GM19438 (cell line): ENCODE measurements at regions not wholly inside any gene's neighbourhood (a gene's known extent, or its start where the extent isn't known, plus 50 kb on each side); places are given as distances from the start of the nearest gene placed in this dataset.

ENCODE experiments used
- ATAC-seq: cut with Tn5 transposase; IDR thresholded peaks from one replicate; pipeline ENCODE4 v1.9.1; 2021; ENCODE audit warnings: low read depth; ENCODE audit not compliant: unreplicated experiment

- no peak for ATAC-seq
Observed at GRCh38 chr1:188194916-188195315, 1366.2 kb downstream of the PLA2G4A start.

- ATAC-seq, result no peak
Observed at GRCh38 chr1:188218289-188218688, 1389.5 kb downstream of the PLA2G4A start.

- no peak for ATAC-seq
Observed at GRCh38 chr1:188220051-188220450, 1391.3 kb downstream of the PLA2G4A start.

GRCh38 chr1:188224263-188224662 lies 1395.5 kb downstream of the PLA2G4A start:
- no peak for ATAC-seq

- ATAC-seq, result no peak
Observed at GRCh38 chr1:188225975-188226374, 1397.2 kb downstream of the PLA2G4A start.

GRCh38 chr1:188228623-188229022 lies 1399.9 kb downstream of the PLA2G4A start:
- no peak for ATAC-seq

GRCh38 chr1:188237573-188238348 lies 1409.0 kb downstream of the PLA2G4A start:
- ATAC-seq, result no peak

- ATAC-seq, result no peak
Observed at GRCh38 chr1:188240772-188241406, 1412.1 kb downstream of the PLA2G4A start.

- no peak for ATAC-seq
Observed at GRCh38 chr1:188241629-188242028, 1412.9 kb downstream of the PLA2G4A start.

- ATAC-seq, result no peak
Observed at GRCh38 chr1:188243456-188243855, 1414.7 kb downstream of the PLA2G4A start.

- ATAC-seq, result no peak
Observed at GRCh38 chr1:188244681-188245080, 1415.9 kb downstream of the PLA2G4A start.

GRCh38 chr1:188247255-188247654 lies 1418.5 kb downstream of the PLA2G4A start:
- ATAC-seq, result no peak

- no peak for ATAC-seq
Observed at GRCh38 chr1:188249811-188250210, 1421.1 kb downstream of the PLA2G4A start.

- no peak for ATAC-seq
Observed at GRCh38 chr1:188251036-188251435, 1422.3 kb downstream of the PLA2G4A start.

GRCh38 chr1:188261849-188262248 lies 1433.1 kb downstream of the PLA2G4A start:
- ATAC-seq, result no peak

- no peak for ATAC-seq
Observed at GRCh38 chr1:188269956-188270355, 1441.2 kb downstream of the PLA2G4A start.

- no peak for ATAC-seq
Observed at GRCh38 chr1:188270497-188270896, 1441.7 kb downstream of the PLA2G4A start.

GRCh38 chr1:188277771-188278170 lies 1449.0 kb downstream of the PLA2G4A start:
- ATAC-seq, result no peak

GRCh38 chr1:188281921-188282320 lies 1453.2 kb downstream of the PLA2G4A start:
- no peak for ATAC-seq

GRCh38 chr1:188295157-188295556 lies 1466.4 kb downstream of the PLA2G4A start:
- ATAC-seq, result no peak

- ATAC-seq, result no peak
Observed at GRCh38 chr1:188302746-188303145, 1474.0 kb downstream of the PLA2G4A start.

GRCh38 chr1:188314557-188315137 lies 1485.9 kb downstream of the PLA2G4A start:
- ATAC-seq, result no peak
